GM13977 (cell line): ENCODE measurements at regions not wholly inside any gene's neighbourhood (a gene's known extent, or its start where the extent isn't known, plus 50 kb on each side); places are given as distances from the start of the nearest gene placed in this dataset.
A peak's percentile ranks its signal among the peaks of the same experiment; 100 is the strongest.

Experiments
- DNase-seq: peaks from one replicate; pipeline ENCODE4 v3.0.0; 2012; ENCODE audit warnings: low spot score
- in situ Hi-C: fragments of 300-500 bp; cut with MboI; formaldehyde crosslinking; loops from one replicate; pipeline ENCODE4 v1.12.0; 2022; ENCODE audit warnings: low sequenced_read_pairs, low pct_unique_long_range_greater_than_20kb, mixed read lengths, inconsistent platforms; ENCODE audit not compliant: unreplicated experiment
- TF ChIP-seq, protein P1 (sequence below): IDR thresholded peaks from 2 replicates; pipeline ENCODE4 v1.5.1; 2012; ENCODE audit warnings: mild to moderate bottlenecking, control low read depth; ENCODE audit not compliant: insufficient read depth; ENCODE audit errors: extremely low read depth, missing control alignments

DNA sequence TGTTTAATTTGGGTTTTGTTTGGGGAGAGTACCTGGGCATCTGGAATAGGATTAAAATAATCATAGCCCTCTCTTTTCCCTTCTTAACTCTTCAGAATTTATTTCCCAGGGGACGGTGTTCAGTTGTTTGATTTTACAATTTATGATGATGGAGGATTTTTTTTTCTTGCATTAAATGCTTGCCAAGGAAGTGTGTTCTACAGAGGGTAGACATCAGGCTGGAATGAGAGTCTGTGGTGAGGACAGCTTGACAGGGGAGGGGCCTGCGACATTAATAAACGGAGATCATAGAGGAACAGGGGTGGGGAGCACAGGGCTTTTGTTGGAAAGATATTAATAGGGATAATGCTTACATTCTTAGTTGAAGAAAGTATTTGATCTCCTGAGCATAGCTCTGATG, 297.5 kb downstream of the CLIC5 start:
- TF ChIP-seq, protein P1, sequence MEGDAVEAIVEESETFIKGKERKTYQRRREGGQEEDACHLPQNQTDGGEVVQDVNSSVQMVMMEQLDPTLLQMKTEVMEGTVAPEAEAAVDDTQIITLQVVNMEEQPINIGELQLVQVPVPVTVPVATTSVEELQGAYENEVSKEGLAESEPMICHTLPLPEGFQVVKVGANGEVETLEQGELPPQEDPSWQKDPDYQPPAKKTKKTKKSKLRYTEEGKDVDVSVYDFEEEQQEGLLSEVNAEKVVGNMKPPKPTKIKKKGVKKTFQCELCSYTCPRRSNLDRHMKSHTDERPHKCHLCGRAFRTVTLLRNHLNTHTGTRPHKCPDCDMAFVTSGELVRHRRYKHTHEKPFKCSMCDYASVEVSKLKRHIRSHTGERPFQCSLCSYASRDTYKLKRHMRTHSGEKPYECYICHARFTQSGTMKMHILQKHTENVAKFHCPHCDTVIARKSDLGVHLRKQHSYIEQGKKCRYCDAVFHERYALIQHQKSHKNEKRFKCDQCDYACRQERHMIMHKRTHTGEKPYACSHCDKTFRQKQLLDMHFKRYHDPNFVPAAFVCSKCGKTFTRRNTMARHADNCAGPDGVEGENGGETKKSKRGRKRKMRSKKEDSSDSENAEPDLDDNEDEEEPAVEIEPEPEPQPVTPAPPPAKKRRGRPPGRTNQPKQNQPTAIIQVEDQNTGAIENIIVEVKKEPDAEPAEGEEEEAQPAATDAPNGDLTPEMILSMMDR: no peak
- DNase-seq: no peak
- in situ Hi-C loops: loop anchor here (10.0 kb wide), 1 partner anchor 293 kb away; no protein-coding TSS in a partner anchor

DNA sequence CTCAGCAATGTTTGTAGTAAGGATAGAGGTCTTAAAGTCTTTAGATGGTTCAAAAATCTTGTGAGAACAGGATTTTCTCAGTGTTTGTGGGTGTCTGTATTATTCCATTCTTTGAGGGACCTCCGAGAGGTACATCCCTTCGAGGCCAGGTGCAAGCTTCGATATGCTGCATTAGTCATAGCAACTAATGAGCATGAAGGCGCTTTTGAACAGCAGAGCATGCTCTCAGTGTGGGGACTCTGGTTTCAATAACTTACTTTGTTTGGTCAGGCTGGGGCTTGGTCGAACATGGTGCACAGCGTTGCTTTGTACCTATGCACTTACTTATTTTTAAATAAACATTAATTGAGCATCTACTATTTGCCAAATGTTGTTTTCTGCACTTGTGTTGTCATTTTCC, 297.9 kb downstream of the CLIC5 start:
- TF ChIP-seq, protein P1: no peak
- no peak for DNase-seq
- in situ Hi-C loops: loop anchor here (10.0 kb wide), 1 partner anchor 293 kb away; no protein-coding TSS in a partner anchor

DNA sequence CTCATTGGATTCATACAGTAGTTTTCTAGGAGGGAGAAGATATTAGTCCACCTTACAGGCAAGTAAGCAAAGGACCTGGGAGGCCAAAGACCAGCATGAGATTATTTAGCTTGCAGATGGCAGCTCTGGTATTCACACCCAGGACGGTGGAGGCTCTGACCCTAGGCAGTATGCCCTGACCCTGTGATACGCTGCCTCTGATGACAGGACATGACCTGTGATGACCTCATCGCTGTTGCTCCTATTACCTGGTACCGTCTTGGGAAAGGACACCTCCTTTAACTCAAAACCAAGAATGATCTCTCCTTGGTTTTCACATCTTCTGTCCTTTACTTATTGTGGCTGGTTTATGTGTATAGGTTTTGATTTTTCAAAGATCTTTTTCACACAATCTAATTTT, 298.6 kb downstream of the CLIC5 start:
- DNase-seq: no peak
- in situ Hi-C loops: loop anchor here (10.0 kb wide), 1 partner anchor 292 kb away; no protein-coding TSS in a partner anchor
- TF ChIP-seq, protein P1: no peak

DNA sequence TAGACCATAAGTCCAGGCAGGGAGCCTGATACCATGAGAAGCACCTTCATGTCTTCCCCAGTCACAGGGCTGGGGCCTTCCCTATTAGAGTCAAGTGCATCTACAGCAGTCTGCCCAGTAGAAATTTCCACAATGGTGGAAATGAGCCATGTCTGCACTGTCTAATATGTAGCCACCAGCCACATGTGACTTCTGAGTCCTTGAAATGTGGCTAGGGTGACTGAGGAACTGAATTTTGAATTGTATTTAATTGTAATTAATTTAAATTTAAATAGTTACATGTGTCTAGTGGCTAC, 300.2 kb downstream of the CLIC5 start:
- DNase-seq: no peak
- TF ChIP-seq, protein P1: no peak
- in situ Hi-C loops: loop anchor here (10.0 kb wide), 1 partner anchor 291 kb away; no protein-coding TSS in a partner anchor

DNA sequence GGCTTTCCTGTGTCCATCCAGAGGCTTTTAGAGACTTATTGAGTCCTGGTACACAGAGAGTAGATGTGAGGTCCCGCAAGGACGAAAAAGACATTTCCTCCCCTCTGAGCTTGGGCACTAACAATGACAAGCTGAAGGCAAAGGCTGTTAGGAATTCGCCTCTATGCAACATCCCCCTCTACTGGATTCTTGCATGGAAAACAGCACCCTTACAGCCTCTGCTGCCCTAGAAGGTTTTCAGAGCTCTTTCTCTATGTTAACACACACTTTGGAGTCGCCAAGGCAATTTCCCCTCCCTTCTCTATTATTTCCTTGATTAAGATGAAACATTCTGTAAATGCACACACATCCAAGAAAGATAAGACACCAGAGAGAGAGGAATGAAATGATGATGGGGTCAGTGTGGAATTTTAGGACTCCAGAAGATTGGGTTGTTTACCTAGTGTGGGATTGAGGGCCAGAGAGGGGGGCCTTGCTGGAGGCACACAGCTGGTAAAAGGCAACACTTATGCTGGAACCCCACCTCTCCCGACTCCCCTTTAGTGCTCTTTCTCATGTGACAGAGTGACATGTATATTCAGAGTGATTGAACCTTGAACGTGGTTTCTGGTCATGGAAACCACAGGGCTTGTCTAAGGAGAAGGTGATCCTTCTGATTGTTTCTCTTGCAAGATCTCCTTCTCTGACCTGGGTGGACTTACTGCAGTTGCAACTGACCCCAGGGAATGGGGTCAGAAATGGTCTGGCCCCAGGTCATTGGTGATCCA, 300.7 kb downstream of the CLIC5 start:
- in situ Hi-C loops: loop anchor here (10.0 kb wide), 1 partner anchor 290 kb away; no protein-coding TSS in a partner anchor
- peak; percentile 57 for DNase-seq

GRCh38 chr6:45714006-45714730, 301.5 kb downstream of the CLIC5 start:
- DNase-seq: no peak
- in situ Hi-C loops: loop anchor here (10.0 kb wide), 1 partner anchor 289 kb away; no protein-coding TSS in a partner anchor
- TF ChIP-seq, protein P1: no peak

More for the DNA sequence above, 300.7 kb downstream of the CLIC5 start:
- TF ChIP-seq, protein P1: peak; percentile 77
